Muscle of back (tissue), 3 donors: ENCODE measurements at regions not wholly inside any gene's neighbourhood (a gene's known extent, or its start where the extent isn't known, plus 50 kb on each side); places are given as distances from the start of the nearest gene placed in this dataset.
A peak's percentile ranks its signal among the peaks of the same experiment; 100 is the strongest.

Source experiments
- DNase-seq, 3 donors: peaks; one replicate each; pipeline versions ENCODE4 v3.0.0 to v3.0.0-alpha.2; 2013

DNA sequence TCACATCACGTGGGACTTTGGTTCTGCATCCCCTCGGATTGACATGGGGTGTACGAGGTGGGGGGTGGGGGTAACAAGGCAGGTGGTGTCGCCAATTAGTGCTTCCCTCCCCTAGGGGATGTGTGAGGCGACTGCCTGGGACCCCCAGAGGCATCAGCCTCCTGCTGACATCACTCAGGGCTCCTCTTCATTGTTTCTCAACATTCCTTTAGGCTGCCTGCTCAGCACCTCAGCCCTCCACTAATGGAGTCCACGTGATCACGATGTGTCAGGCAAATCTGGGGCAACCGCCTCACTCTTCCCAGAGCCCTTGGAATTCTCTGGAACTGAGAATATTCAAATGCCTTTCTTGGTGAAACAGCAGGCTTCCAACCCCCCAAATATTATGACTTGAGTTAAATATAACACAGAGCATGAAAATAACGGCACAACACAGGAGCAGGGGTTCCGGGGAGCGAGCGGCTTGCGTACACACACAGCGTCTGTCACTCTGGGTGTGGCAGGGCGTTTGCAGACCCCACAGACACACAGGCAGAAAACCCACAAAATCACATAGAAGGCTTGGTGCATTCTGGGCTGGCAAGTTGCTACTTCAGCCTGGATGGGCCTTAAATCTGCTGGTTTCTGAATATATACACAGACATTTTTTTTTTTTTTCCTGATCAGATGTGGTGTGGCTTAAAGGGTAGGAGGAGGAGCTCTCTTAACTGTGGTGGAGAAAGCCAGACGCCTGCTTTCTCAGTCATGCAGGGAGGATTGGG is 170.1 kb upstream of the CADM1 start:
- peak in 1 of 3 donors; percentile 68 for DNase-seq

DNA sequence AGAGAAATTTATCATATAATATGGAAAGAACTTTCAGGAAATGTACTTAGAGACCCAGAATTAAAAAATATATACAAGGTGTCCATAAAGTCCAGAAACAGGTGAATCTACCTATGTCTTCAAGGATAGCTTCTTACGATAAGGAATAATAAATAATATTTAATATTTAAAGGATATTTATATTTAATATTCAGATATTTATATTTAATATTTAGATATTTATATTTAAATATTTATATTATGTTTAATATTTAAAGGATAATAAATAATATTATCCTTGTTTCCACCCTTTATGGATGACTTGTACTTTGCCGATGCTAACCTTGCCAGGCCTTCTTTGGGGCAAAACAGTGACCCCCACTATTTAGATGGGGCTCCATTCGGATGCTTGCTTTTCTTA is 169.5 kb upstream of the CADM1 start:
- DNase-seq: no peak

DNA sequence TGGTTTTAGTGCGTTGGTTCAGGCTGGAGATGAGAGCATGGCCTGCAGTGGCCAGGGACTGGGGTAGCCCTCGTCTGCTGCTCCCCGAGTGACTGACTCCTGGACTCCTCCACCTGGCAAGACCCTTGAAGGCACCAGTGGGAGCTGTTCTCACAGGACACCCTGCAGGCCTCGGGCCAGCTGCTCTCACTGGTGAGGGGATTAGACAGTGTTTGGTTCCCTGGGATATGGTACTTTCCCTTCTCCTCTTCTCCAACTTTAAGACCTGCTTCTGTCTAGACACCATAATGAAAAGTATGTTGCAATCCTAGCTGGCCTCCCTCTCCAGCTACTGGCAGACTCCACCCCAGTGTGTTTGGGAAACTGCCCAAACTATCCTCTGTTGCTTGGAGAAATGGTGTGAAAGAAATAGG is 168.8 kb upstream of the CADM1 start:
- DNase-seq: peak in 2 of 3 donors; percentile 60 to 76

DNA sequence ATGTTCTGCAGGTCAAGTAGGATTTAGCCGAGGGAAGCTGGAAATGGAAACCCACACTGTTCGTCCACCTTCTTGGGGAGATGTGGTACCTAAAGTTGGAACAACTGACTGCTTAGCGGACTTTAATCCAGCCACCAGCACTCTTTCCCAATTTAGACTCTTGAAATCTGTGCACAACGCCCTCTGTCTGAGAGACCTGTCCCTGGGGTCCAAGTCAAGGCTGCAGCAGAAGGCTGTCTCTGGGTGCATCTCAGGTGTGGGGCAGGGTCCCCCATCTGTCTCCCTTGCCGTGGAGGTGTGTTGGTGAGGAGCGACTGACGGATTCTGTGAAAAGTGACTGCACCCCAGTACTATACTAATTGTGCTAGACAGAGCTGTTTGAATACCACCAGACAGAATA is 168.2 kb upstream of the CADM1 start:
- DNase-seq: no peak

DNA sequence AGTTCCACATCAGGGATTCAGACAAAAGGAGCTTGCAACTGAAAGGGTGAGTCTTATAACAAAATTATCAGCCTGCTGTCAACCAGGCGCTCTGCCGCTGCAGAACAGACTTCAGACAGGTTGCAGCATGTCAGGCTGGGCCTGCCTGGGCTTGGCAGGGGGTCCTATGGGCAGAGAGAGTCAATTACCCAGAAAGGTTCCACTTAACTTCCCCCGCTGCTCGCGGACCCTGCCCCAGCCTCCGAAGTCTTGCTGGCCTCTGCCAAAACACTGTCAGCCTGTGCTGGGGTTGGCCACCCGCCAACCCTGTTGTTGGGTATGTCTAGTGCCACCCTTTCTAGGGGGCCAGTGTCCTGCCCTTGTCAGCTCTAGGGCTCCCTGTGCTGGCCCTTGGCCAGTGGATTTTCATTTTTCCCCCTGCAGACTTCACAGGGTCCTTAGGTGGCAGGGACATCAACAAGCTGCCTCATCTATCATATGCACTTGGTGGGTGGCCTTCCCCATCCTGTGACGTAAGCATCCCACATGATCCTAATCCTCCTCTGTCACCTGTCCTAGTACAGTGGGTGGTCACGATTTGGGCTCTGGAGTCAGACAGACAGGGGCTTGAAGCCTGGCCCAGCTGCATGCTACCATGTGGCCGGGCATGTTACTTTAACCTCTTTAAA is 166.5 kb upstream of the CADM1 start:
- DNase-seq: no peak

DNA sequence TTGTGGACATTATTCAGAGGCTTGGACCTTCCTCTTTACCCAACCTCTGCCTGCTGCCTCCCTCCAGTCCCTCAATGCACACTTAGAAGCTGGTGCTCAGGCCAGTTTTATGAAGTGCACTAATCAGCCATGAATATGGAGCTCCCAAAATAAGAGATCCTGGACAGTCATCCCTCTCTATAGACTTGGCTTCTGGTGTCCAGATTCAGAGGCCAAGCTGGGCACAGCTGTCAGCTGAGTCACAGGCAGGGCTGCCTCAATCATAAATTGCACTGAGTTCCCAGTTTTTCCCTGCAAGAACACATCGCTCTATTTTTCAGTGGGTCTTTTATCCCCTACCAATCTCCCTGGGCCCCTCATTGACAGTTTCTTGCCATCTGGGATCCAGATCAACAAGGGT is 161.7 kb upstream of the CADM1 start:
- peak in 1 of 3 donors; percentile 52 for DNase-seq

DNA sequence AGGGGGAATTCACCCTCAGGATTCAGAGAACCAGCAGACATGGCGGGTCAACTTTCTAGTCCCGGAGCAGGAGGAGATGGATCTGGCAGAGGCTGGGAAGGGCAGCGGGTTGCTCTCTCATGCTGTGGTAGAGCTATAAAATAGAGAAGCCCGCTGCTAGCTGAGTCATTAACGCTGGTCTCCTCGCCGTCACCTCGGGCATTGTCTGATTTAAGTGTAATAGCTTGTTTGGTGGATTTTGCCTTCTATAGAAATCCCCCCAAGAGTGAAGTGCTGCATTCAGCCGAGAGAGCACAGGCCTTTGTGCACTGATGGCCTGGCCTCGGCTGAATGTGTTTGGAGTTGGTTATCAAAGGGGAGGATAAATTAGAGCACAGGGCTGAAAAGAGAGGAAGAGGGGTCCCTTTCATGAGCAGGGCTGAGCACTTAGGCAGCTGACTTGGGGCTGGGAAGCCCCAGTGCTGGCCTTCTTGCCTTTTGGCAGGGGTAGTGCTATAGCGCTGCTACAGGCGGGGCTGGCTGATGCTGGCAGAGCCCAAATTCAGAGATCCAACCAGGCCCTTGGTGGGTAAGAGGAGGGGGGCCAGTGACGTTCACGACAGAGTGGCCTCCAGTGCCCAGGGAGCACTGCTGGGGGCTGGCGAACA is 161.1 kb upstream of the CADM1 start:
- DNase-seq: peak in 1 of 3 donors; percentile 26

DNA sequence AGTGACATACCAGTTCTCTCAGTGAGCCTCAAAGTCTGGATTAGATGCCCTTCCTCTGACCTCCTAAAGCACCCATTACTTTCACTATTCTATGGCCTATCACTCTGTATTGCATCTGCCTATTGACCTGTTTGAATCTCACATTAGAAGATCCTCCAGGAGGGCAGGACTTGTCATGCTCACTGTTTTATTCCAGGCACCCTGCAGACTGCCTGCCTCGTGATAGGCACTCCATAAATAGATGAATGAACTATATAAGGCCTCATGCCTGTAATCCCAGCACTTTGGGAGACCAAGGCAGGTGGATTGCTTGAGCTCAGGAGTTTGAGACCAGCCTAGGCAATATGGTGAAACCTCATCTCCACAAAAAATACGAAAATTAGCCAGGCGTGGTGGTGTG is 160.1 kb upstream of the CADM1 start:
- DNase-seq: no peak

DNA sequence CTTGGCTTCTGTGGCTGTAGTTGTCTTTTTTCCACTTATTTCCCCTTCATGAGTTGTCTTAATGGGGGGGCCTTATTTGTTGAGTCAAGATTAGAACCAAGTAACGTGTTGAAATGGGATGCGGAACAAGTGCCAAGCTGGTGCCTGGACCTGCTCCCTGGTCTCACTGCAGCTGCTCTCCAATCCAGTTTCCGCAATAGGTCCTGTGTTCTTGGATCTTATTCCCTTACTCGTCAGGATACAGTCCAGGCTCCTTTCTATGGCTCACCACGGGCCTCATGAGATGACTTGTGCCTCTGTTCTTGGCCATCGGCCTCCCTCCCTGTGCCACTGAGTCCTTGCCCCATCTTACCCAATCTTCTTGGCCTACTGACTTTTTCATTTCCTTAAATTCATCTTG is 159.6 kb upstream of the CADM1 start:
- no peak for DNase-seq

DNA sequence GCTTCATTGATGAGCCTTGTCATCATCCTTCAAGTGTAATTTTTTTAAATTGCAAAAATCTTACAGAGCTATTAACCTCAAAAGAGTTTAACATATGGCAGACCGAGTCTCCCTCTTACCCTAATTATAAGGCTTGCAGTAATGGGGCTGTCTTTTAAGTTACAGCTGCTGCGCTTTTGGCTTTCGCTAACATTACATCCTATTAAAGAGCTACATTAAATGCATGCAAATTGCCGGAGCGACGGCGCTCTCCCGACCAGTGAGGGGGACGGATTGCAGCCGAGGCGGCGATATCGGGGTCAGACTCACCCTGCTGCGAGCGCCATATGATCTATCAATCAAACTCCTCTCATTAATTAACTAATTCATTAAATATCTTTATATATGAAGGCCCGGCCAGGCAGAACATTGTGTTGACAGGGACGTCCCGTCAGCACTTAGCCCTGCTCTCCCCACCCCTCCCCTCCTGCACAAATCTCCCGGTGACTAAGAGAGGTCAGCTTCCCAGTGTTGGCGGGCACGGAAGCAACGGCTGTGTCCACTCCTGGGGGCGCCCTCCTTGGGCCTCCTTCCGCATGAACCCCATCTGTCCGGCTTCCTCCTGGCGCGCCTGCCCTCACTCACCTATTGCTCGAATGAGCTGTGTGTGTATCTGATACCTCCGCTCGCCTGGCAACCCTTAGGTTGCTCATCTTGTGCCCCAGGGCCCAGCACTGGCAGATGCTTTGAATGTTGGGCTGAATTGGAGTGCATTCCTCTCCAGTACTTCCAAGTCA is 156.0 kb upstream of the CADM1 start:
- no peak for DNase-seq

DNA sequence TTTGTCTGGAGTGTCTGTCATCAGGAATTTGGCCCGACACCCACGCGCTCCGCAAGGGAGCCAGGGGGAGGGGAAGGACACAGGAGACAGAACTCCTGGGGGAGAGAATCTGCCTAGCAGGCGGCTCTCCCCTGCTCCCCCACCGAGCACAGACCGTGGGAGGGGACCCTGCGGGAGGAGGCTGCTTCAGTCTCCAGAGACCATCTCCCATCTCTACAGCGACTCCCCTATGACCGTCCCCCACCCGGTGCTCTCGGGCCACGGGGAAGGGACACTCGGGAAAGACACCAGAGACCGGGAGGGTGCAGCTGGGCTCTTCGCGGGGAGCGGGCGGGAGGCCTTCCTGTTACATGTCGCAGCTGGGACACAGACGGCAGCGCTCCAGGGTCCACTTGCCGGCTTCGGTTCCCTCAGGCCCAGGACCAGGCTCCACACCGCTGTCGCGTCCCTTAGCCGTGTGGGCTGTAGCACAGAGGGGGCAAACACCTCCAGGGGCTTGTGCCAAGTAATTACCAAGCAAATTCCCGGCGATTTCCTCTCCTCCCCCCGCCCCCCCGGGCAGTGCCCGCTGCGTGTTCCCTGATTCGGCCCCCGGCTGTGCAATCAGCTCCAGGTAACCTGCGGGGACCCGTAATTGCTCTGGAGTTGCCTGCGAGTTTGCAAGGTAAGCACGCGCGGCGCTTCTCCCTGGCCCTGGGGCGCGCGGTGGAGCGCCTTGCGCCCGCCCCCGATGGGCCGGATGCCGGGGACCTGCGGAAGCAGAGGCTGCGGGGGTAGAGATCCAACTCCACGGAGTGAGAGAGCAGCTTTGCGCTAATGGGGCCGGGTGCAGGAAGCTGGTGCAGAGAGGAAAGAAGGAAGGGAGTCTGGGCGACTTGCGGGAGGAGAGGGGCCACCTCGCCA is 155.1 kb upstream of the CADM1 start:
- DNase-seq: peak in 2 of 3 donors; percentile 38 to 74

DNA sequence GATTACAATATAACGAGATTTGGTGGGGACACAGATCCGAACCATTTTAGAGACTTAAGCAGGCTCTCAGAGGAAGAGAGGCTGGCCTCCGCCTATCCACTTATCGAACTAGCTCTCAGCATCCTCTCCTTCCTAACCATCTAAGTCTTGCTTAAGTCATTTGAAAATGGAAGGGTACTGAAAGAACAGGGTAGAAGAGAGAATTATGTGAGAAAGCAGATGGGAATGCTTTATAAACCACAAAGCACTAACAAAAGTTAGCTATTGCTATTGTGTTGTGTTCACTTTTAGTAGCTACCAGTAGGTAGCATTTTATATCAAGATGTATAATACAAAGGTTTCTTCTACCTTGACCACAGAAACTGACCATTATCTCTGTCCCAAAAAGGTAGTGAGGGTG is 153.4 kb upstream of the CADM1 start:
- DNase-seq: no peak

DNA sequence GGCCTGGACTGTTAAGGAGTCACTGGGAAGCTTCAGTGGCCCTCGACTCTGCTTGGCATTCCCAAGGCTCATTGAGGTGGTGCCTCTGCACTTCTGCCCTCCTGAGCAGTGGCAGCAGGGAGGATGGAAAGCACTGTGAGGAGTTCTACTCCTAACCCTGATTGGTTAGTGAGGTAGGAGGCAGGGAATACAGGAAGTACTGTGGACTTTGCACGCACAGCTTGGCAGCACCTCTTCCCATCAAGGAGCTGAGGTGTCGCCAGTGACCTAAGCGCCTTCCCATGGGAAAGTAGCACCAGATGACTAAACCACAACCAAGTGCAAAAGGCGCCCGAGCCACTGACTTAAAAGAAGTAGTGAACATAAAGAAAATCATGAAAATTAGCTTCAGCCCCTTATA is 152.5 kb upstream of the CADM1 start:
- no peak for DNase-seq

DNA sequence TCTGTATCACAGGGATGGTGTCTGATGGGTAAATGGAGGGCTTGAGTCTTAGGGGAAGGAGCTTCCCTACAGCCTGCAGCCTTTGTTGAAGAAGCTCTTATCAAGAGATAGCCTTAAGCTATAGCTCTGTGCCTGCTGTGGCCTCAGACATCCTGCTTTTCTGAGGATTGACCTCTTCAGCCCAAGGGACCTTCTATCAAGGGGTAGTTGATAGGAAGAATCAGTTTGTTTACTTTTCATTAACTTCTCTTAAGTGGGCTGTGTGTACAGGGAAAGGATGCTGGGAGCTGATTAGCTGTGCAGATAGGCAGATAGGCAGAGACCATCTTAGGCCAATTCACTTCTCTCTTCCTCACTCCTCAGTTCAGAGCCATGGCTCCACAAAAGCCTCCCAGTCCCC is 151.8 kb upstream of the CADM1 start:
- no peak for DNase-seq

DNA sequence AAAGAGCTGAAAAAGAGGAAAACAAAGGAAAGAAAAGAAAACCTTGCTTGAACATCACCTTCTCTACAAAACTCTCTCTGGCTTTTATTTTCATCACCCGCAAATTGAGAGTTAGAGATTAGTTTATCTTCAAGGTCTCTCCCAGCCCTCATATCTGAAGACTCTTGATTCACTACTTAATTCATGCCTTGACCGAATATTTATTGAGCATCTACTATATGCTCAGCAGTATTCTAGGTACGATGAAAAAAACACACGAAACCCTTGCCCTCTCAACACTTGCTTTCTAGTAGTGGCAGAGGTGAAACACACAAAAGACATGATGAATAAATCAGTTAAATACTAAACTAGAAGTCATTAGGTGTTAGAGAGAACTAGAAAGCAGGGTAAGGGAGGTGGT is 150.6 kb upstream of the CADM1 start:
- no peak for DNase-seq

DNA sequence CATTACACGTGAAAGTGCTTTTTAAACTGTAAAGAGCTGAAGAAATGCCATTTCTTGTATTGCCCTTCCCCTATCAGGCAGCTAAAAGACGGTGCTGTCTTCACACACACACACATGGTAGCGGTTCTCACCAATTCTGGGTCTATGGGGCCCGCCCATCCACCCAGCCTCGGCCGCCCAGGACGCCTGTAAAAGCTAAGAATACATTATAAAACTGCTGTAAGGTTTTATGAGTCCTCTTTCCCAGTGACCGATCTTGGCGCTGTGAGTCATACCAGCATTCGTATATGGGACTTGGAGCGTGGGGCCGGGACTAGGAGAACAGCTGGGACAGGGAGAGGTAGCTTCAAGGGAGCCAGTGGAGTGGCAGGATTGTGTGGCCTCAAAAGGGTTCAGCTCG is 149.7 kb upstream of the CADM1 start:
- no peak for DNase-seq

DNA sequence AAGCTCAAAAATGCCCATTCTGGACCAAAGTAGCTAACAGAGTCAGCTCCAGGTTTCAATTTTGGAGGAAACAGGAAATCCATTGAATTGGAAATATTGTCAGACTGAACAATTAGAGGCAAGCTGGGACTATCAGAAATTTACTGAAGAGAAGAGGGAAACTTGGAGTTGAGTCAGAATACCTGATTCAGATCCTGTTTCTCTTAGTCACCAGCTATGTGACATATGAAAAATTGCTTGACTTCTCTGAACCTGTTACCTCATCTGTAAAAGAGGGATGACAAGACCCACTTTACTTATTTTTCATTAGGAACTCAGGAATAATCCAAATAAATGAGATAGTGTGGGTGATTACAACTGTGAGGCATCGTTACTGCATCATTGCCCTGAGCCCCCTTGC is 148.9 kb upstream of the CADM1 start:
- no peak for DNase-seq

DNA sequence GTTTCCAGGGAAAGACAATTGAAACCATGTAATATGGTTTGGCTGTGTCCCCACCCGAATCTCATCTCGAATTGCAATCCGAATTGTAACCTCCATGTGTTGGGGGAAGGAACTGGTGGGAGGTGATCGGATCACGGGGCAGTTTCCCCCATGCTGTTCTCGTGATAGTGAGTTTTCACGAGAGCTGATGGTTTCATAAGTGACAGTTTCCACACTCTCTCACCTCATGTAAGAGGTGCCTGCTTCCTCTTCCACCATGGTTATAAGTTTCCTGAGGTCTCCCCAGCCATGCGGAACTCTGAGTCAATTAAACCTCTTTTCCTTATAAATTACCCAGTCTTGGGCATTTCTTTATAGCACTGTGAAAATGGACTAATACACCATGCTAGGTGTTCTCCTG is 148.3 kb upstream of the CADM1 start:
- DNase-seq: no peak

DNA sequence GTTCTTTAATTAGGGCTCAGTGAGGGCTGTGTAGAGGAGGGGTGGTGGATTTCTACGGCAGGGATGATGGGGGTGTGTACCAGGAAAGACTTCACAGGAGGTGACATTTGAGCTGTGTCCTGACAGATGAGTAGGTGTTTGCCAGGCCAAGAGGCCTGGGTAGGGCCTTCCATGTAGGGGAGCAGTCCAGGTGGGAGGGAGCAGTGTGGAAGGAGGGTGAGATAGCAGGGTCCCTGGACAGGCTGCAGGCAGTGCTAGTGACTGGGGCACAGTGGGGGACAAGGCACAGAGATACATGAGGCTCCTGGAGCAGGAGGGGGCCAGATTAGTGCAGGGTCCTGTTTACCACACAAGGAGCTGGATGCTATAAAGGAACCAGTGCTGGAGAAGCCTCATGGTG is 147.9 kb upstream of the CADM1 start:
- DNase-seq: no peak

DNA sequence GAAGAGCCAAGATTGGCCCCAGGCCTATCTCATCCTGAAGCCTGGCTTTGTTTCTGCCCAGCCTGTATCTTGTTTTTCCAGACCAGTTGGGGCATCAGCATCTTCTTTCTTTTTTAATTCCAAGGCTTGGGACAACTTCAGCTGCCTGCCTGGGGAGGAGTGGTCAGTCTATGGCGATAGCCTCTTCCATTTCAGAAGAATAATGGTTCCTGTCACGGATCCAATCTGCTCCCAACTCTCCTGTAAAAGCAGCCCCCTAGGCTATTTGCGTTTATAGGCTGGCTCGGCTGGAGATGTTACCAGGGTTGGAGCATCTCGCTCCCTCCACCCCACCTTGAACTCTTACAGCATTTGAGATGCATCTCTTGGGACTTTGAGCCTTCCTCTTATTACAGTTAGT is 145.2 kb upstream of the CADM1 start:
- no peak for DNase-seq

DNA sequence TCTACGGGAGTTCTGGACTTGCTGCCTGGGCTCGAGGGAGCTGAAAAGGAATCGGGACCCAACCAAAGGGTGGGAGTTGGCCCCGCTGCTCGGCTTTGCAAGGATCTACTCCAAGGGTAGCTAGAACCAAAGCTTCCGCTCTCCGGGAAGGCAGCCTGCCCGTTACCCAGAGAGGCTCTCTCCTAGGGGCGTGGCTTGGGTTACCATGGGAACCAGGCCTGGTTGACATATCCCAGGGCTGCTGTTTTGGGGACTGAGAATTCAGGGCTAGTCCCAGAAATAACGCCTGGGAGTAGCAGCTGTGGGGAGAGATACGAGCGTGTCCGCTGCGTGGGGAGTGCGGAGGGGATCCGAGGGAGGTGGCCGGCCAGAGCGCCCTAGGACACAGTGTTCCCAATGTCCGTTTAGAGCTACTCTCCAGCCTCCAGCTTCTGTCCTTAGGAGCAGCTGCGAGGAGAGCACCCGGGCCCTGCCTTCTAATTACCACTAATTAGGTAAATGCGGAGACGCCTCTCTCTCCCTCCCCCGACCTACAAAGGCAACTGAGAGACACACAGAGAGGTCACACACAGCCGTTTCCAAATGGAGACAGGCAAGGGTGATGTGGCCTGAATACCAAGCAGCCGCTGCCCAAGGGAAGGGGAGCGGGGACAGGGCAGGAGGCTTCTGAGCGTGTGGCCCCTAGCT is 141.6 kb upstream of the CADM1 start:
- DNase-seq: peak in 1 of 3 donors; percentile 48
